H1 (cell line): ENCODE measurements at regions not wholly inside any gene's neighbourhood (a gene's known extent, or its start where the extent isn't known, plus 50 kb on each side); places are given as distances from the start of the nearest gene placed in this dataset.

Source experiments
- CTCF ChIA-PET: fragments of 300-600 bp; sonication (Branson Sonifier 250); formaldehyde crosslinking; loops from one replicate; lab custom pipeline; 2021; ENCODE audit not compliant: partially characterized antibody; lab: Charles Lee
- POLR2A ChIA-PET: fragments of 300-600 bp; sonication (Branson Sonifier 250); formaldehyde crosslinking; loops from one replicate; lab custom pipeline; 2021; ENCODE audit warnings: inconsistent platforms; ENCODE audit not compliant: partially characterized antibody; lab: Charles Lee
- DNase-seq, 2 experiments: peaks; one replicate each; pipeline versions ENCODE4 v3.0.0 to v3.0.0-alpha.2; 2010 to 2022; ENCODE audit warnings: low spot score in 2 of 2, low read depth in 1 of 2, mixed read lengths in 1 of 2
- FAIRE-seq: peaks from 2 replicates; lab custom pipeline; 2011; peaks lifted over from hg19 to GRCh38; lab: Jason Lieb, UNC
- H2AFZ ChIP-seq: 2 replicates; pipeline ENCODE4 v1.8.1; 2012; ENCODE audit warnings: low read length, inconsistent platforms
- H2AK5ac ChIP-seq: 2 replicates; pipeline ENCODE4 v1.6.1; 2013; ENCODE audit warnings: low read depth, low read length
- H2BK120ac ChIP-seq: replicated peaks from 2 replicates; pipeline ENCODE3; 2013; ENCODE audit warnings: low read depth, low read length, inconsistent platforms
- H2BK12ac ChIP-seq: 2 replicates; pipeline ENCODE4 v1.6.1; 2013; ENCODE audit warnings: low read depth, low read length
- H2BK15ac ChIP-seq: 2 replicates; pipeline ENCODE4 v1.6.1; 2013; ENCODE audit warnings: low read length
- H2BK20ac ChIP-seq: 2 replicates; pipeline ENCODE4 v1.6.1; 2013; ENCODE audit warnings: low read length
- H2BK5ac ChIP-seq: 2 replicates; pipeline ENCODE4 v1.6.1; 2013; ENCODE audit warnings: low read depth, low read length
- H3K14ac ChIP-seq: 2 replicates; pipeline ENCODE4 v1.6.1; 2013; ENCODE audit warnings: inconsistent platforms; ENCODE audit not compliant: insufficient read length
- H3K18ac ChIP-seq: 2 replicates; pipeline ENCODE4 v1.6.1; 2013; ENCODE audit warnings: low read length; ENCODE audit errors: extremely low read depth
- H3K23ac ChIP-seq: 2 replicates; pipeline ENCODE4 v1.6.1; 2013; ENCODE audit warnings: inconsistent platforms; ENCODE audit not compliant: insufficient read length
- H3K23me2 ChIP-seq: 2 replicates; pipeline ENCODE4 v1.6.1; 2013; ENCODE audit warnings: low read depth, low read length
- H3K27ac ChIP-seq: 2 replicates; pipeline ENCODE4 v1.6.1; 2011; ENCODE audit warnings: low read depth, low read length, inconsistent platforms
- H3K27me3 ChIP-seq, 4 experiments: replicated peaks in 1 of 4; 1 replicate in 1 of 4; 2 replicates in 3 of 4; pipeline versions ENCODE4 v1.6.1 to v1.8.1; 2011 to 2013; ENCODE audit warnings: low read length in 3 of 4, mild to moderate bottlenecking in 3 of 4, inconsistent platforms in 2 of 4, mixed read lengths in 2 of 4, moderate library complexity in 1 of 4; ENCODE audit not compliant: control insufficient read depth in 3 of 4, insufficient read depth in 3 of 4; ENCODE audit errors: extremely low read depth in 1 of 4
- H3K36me3 ChIP-seq, 4 experiments: 2 replicates each; pipeline versions ENCODE4 v1.6.1 to v1.8.1; 2011 to 2013; ENCODE audit warnings: mild to moderate bottlenecking in 4 of 4, low read length in 3 of 4, moderate library complexity in 2 of 4, control low read depth in 1 of 4, inconsistent platforms in 1 of 4; ENCODE audit not compliant: insufficient read depth in 4 of 4, control insufficient read depth in 2 of 4
- H3K4ac ChIP-seq: replicated peaks from 2 replicates; pipeline ENCODE3; 2013; ENCODE audit warnings: low read length, low read depth, mixed read lengths, inconsistent platforms; ENCODE audit not compliant: insufficient read length
- H3K4me1 ChIP-seq, 4 experiments: replicated peaks in 1 of 4; 1 replicate in 1 of 4; 2 replicates in 3 of 4; pipeline versions ENCODE4 v1.6.1 to v1.8.1; 2011 to 2013; ENCODE audit warnings: low read length in 3 of 4, inconsistent platforms in 2 of 4, mixed read lengths in 1 of 4; ENCODE audit not compliant: insufficient read depth in 4 of 4, control insufficient read depth in 3 of 4
- H3K4me2 ChIP-seq, 2 experiments: 2 replicates each; pipeline versions ENCODE4 v1.6.1 to v1.8.1; 2011 to 2013; ENCODE audit warnings: low read depth in 2 of 2, low read length in 2 of 2, control low read depth in 1 of 2, inconsistent platforms in 1 of 2, mild to moderate bottlenecking in 1 of 2; ENCODE audit not compliant: insufficient read depth in 1 of 2
- H3K4me3 ChIP-seq, 4 experiments: fragments of 200-600, 300-600 bp in 1 of 4; sonication (generic), shearing (Covaris generic), sonication (Bioruptor Twin) in 1 of 4; 2 replicates each; pipeline versions ENCODE4 v1.5.1 to v1.8.1; 2011 to 2016; ENCODE audit warnings: low read length in 4 of 4, low read depth in 3 of 4, control low read depth in 2 of 4, inconsistent platforms in 2 of 4, mild to moderate bottlenecking in 2 of 4, mixed read lengths in 1 of 4, moderate library complexity in 1 of 4; ENCODE audit not compliant: insufficient read depth in 2 of 4; ENCODE audit errors: extremely low read depth in 1 of 4
- H3K56ac ChIP-seq: replicated peaks from 2 replicates; pipeline ENCODE3; 2013; ENCODE audit warnings: low read depth, mild to moderate bottlenecking, mixed read lengths, low read length, inconsistent platforms; ENCODE audit not compliant: insufficient read length
- H3K79me1 ChIP-seq: 2 replicates; pipeline ENCODE4 v1.6.1; 2013; ENCODE audit warnings: low read depth, low read length, control low read depth
- H3K79me2 ChIP-seq, 2 experiments: 2 replicates each; pipeline versions ENCODE4 v1.6.1 to v1.8.1; 2012 to 2013; ENCODE audit warnings: low read length in 2 of 2, mild to moderate bottlenecking in 2 of 2, inconsistent platforms in 1 of 2; ENCODE audit not compliant: insufficient read depth in 2 of 2, control insufficient read depth in 1 of 2
- H3K9ac ChIP-seq, 4 experiments: replicated peaks in 1 of 4; 1 replicate in 1 of 4; 2 replicates in 3 of 4; pipeline versions ENCODE4 v1.6.1 to v1.8.1; 2011 to 2013; ENCODE audit warnings: low read depth in 3 of 4, low read length in 3 of 4, control low read depth in 2 of 4, mild to moderate bottlenecking in 2 of 4, moderate library complexity in 2 of 4, inconsistent platforms in 1 of 4; ENCODE audit errors: extremely low read depth in 1 of 4
- H3K9me3 ChIP-seq, 2 experiments: 2 replicates each; pipeline versions ENCODE4 v1.6.1 to v1.8.1; 2012 to 2013; ENCODE audit warnings: mild to moderate bottlenecking in 2 of 2, moderate library complexity in 2 of 2, control low read depth in 1 of 2, inconsistent platforms in 1 of 2, low read depth in 1 of 2, low read length in 1 of 2, mixed read lengths in 1 of 2; ENCODE audit not compliant: insufficient read depth in 2 of 2
- H4K20me1 ChIP-seq, 2 experiments: replicated peaks in 1 of 2; 2 replicates each; pipeline versions ENCODE3 to v1.8.1; 2011 to 2013; ENCODE audit warnings: inconsistent platforms in 2 of 2, low read length in 2 of 2, mild to moderate bottlenecking in 1 of 2; ENCODE audit not compliant: insufficient read depth in 2 of 2, control insufficient read depth in 1 of 2
- H4K5ac ChIP-seq: 2 replicates; pipeline ENCODE4 v1.6.1; 2013; ENCODE audit warnings: low read length, low read depth, mixed read lengths, inconsistent platforms; ENCODE audit not compliant: insufficient read length
- H4K8ac ChIP-seq: 2 replicates; pipeline ENCODE4 v1.8.0; 2013; ENCODE audit warnings: mild to moderate bottlenecking, moderate library complexity, low read length, inconsistent platforms; ENCODE audit not compliant: insufficient read depth; ENCODE audit errors: extremely low read depth
- H4K91ac ChIP-seq: replicated peaks from 2 replicates; pipeline ENCODE3; 2013; ENCODE audit warnings: low read length, mixed read lengths, inconsistent platforms; ENCODE audit not compliant: insufficient read length
- CHD7 ChIP-seq: fragments of 300-600 bp; sonication (generic); IDR thresholded peaks from 2 replicates; pipeline ENCODE4 v1.7.1; 2012; ENCODE audit warnings: low read length, moderate library complexity, mild to moderate bottlenecking, inconsistent platforms; ENCODE audit not compliant: insufficient replicate concordance
- WGBS, 2 experiments: shearing (Covaris generic) in 1 of 2; methylation state at CpG; one replicate each; pipeline versions ENCODE4 v1.1.6 to v1.1.7; 2013 to 2015; ENCODE audit warnings: low lambda C conversion rate in 2 of 2, mixed read lengths in 2 of 2, inconsistent platforms in 1 of 2, low coverage in 1 of 2, missing lambda C conversion rate in 1 of 2; ENCODE audit not compliant: insufficient replicate concordance in 2 of 2, insufficient coverage in 1 of 2, insufficient read length in 1 of 2; ENCODE audit errors: extremely low coverage in 1 of 2, missing lambda C conversion rate in 1 of 2; 5-methylcytosine and 5-hydroxymethylcytosine counted together

DNA sequence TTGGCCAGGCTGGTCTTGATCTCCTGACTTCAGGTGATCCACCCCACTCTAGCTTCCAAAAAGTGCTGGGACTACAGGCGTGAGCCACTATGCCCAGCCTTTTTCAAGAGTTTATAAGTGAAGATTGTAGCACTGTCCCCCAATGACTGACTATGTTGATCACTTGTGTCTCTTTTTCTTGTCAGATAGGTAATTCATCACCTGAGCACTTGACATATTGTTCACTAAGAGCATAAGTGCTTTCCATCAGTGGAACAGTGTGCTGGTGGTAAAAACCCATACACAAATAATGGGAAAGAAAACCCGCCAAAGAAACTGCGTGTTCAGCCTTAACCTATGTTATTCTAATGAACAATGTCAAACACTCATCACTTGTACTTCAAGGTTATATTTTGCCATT lies 414.4 kb upstream of the CDH7 start:
- 94% methylated on average over 3 of the region's 3 CpGs; no CpG with 5 or more reads in 1 of the 2 experiments for WGBS, 2 experiments
- Histone ChIP-seq H2BK12ac (no peak overlapping the region), H3K9ac (no peak overlapping the region), H3K79me1 (no peaks in the 10 kb centered on the region), H4K91ac (no peak overlapping the region), H3K9me3 (no peaks in the 10 kb centered on the region), H3K27ac (no peak overlapping the region), H3K36me3 (no peaks in the 10 kb centered on the region), H2BK5ac (no peak overlapping the region), H3K56ac (no peak overlapping the region), H3K4me1 (no peaks in the 10 kb centered on the region), H2BK120ac (no peak overlapping the region), H4K5ac (no peak overlapping the region), H3K14ac (no peak overlapping the region), H3K23me2 (no peaks in the 10 kb centered on the region), H4K8ac (no peak overlapping the region), H3K4me2 (no peak overlapping the region), H4K20me1 (no peaks in the 10 kb centered on the region), H2BK20ac (no peak overlapping the region), H3K4ac (no peak overlapping the region), H3K27me3 (no peaks in the 10 kb centered on the region), H2BK15ac (no peak overlapping the region), H2AFZ (no peak overlapping the region), H3K23ac (no peak overlapping the region), H3K4me3 (no peak overlapping the region), H3K18ac (no peak overlapping the region), H2AK5ac (no peak overlapping the region), H3K79me2 (no peaks in the 10 kb centered on the region)
- POLR2A ChIA-PET = no interaction called here
- CTCF ChIA-PET = no interaction called here
- DNase-seq = no peak
- no peak for FAIRE-seq
- TF ChIP-seq CHD7 = no peak
